Colonic mucosa (tissue), 4 donors: ENCODE measurements at regions not wholly inside any gene's neighbourhood (a gene's known extent, or its start where the extent isn't known, plus 50 kb on each side); places are given as distances from the start of the nearest gene placed in this dataset.

Experiments
- DNase-seq: peaks from one replicate; pipeline ENCODE4 v3.0.0-alpha.2; 2020
- H3K27ac ChIP-seq: fragments of 200-600 bp; one replicate; pipeline ENCODE4 v1.8.0; 2021
- H3K27me3 ChIP-seq: fragments of 200-600 bp; one replicate; pipeline ENCODE4 v1.8.0; 2021
- H3K36me3 ChIP-seq: fragments of 200-600 bp; one replicate; pipeline ENCODE4 v1.8.0; 2021
- H3K4me1 ChIP-seq: fragments of 200-600 bp; one replicate; pipeline ENCODE4 v1.8.0; 2021; ENCODE audit warnings: mild to moderate bottlenecking
- H3K4me3 ChIP-seq: fragments of 200-600 bp; one replicate; pipeline ENCODE4 v1.8.0; 2021
- H3K9ac ChIP-seq, 2 donors: one replicate each; pipeline ENCODE4 v1.7.0; 2013; ENCODE audit warnings: control low read depth in 2 of 2, low read depth in 2 of 2, low read length in 2 of 2
- H3K9me3 ChIP-seq: fragments of 200-600 bp; one replicate; pipeline ENCODE4 v1.8.0; 2021
- intact Hi-C: fragments of 100-400 bp; cut with DNase I; formaldehyde crosslinking; loops from one replicate; pipeline ENCODE4 v1.14.1; 2022
- TF ChIP-seq, protein P1 (sequence below): fragments of 200-600 bp; IDR thresholded peaks from one replicate; pipeline ENCODE4 v1.8.0; 2022; ENCODE audit warnings: antibody characterized with exemption, mild to moderate bottlenecking
- donor health status: healthy.
- donor health status: DM: no; HTN: no; CAD: no.
- donor health status: DM: no; HTN: no; CAD: no.

DNA sequence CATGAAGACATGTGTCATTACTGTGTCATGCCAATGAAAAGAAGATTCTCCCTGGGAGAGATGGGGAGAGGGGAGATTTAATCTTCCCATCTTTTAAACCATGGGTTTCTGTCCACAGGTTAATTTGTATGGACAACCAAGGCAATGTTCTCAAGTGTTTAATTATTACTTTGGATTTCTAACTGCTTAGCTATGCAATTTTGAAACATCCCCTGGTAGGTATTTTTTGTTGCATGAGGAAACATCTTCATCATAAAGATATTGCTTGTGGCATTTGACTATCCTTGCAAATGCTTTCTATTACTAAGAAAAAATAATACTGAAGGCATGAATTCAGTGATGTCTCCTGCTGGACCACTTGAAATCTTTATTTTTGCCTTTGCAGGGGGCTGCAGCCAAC, 326.6 kb upstream of the TPM1 start:
- peaks cover 15% of the 10 kb centered on the region for H3K36me3 ChIP-seq
- no peaks in the 10 kb centered on the region for H3K27me3 ChIP-seq
- no peaks in the 10 kb centered on the region for H3K4me1 ChIP-seq
- H3K9ac ChIP-seq = no peak overlapping the region
- no peaks in the 10 kb centered on the region for H3K9me3 ChIP-seq
- TF ChIP-seq, protein P1, sequence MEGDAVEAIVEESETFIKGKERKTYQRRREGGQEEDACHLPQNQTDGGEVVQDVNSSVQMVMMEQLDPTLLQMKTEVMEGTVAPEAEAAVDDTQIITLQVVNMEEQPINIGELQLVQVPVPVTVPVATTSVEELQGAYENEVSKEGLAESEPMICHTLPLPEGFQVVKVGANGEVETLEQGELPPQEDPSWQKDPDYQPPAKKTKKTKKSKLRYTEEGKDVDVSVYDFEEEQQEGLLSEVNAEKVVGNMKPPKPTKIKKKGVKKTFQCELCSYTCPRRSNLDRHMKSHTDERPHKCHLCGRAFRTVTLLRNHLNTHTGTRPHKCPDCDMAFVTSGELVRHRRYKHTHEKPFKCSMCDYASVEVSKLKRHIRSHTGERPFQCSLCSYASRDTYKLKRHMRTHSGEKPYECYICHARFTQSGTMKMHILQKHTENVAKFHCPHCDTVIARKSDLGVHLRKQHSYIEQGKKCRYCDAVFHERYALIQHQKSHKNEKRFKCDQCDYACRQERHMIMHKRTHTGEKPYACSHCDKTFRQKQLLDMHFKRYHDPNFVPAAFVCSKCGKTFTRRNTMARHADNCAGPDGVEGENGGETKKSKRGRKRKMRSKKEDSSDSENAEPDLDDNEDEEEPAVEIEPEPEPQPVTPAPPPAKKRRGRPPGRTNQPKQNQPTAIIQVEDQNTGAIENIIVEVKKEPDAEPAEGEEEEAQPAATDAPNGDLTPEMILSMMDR = no peak
- intact Hi-C loops = no loop called here
- H3K27ac ChIP-seq = no peak overlapping the region
- no peak overlapping the region for H3K4me3 ChIP-seq
- no peak for DNase-seq

DNA sequence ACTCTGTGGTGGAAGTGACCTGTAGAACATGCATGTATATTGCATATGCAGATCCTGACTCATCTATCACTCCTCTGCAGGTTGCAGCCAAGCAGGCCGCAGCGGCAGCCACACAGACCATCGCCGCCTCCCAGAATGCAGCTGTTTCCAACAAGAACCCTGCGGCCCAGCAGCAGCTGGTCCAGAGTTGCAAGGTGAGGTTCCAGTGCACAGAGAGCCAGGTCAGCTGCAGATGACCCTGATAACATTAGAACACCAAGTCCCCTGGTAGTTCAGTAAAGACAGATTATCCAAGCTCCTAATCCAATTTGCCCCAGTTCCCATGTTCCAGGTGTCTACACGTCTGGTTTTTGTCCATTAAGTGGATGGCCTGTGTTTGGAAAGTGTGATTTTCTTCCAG, 325.1 kb upstream of the TPM1 start:
- Histone ChIP-seq H3K9me3 (no peaks in the 10 kb centered on the region), H3K36me3 (peaks cover 15% of the 10 kb centered on the region), H3K4me3 (no peak overlapping the region), H3K4me1 (no peaks in the 10 kb centered on the region), H3K27me3 (no peaks in the 10 kb centered on the region), H3K27ac (no peak overlapping the region), H3K9ac (no peak overlapping the region)
- TF ChIP-seq, protein P1 = no peak
- intact Hi-C loops = no loop called here
- no peak for DNase-seq

DNA sequence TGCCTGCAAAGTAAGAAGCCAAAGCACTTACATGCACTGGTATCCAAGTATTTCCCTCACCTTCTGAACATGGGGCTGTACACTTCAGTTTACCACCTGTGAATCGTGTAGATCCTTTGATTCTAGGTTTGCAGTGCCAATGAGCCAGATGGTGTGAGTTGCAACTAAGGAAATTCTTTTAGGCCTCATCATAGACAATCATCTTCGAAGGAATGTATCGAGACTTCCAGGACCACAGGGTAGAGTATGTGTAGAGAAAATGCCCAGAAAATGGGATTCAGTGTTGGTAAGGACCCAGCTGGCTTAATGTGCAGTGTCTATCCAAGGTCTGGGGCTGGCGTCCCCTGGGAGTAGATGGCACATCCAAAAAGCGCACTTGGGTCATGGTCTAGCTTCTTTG, 323.2 kb upstream of the TPM1 start:
- Histone ChIP-seq H3K4me3 (no peak overlapping the region), H3K4me1 (no peaks in the 10 kb centered on the region), H3K36me3 (peaks cover 15% of the 10 kb centered on the region), H3K9ac (no peak overlapping the region), H3K9me3 (no peaks in the 10 kb centered on the region), H3K27ac (no peak overlapping the region), H3K27me3 (no peaks in the 10 kb centered on the region)
- TF ChIP-seq, protein P1 = no peak
- DNase-seq = no peak
- intact Hi-C loops = no loop called here

DNA sequence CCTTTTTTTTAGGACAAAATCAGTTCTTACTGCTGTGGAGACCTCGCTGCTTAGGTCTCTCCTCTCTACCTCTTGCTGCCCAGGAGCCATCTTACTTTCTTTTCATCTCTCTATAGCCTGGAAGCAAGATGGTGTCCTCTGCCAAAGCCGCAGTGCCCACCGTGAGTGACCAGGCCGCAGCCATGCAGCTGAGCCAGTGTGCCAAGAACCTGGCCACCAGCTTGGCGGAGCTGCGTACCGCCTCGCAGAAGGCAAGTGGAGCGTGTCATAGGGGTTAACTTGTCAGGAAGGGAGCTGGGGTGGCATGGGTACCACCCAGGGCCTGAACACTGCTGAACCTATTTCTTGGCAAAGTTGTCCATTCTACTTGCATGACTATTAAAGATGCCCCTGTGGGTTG, 320.3 kb upstream of the TPM1 start:
- Histone ChIP-seq H3K9me3 (no peaks in the 10 kb centered on the region), H3K4me1 (no peaks in the 10 kb centered on the region), H3K27me3 (no peaks in the 10 kb centered on the region), H3K27ac (no peak overlapping the region), H3K9ac (no peak overlapping the region), H3K4me3 (no peak overlapping the region), H3K36me3 (peaks cover 15% of the 10 kb centered on the region)
- intact Hi-C loops = no loop called here
- TF ChIP-seq, protein P1 = no peak
- DNase-seq = no peak

DNA sequence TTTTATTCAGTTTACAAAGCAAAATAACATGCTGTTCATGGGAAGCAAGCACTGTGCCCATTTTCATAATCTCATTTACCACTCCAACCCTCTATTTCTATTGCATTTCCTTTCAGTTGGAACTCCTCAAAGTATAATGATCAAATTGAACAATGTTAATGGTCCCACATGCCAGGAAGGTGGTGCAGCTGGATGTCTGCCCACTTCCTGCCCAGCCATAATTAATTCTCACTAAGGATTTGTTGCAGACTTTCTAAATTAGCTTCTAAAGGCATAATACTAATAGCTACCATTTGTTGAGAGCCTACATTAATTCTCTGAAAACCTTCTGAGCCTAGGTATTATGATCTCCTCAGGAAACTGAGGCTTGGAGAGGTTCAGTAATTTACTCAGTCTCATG, 316.1 kb upstream of the TPM1 start:
- H3K9me3 ChIP-seq = no peaks in the 10 kb centered on the region
- no peaks in the 10 kb centered on the region for H3K4me1 ChIP-seq
- H3K9ac ChIP-seq = no peak overlapping the region
- intact Hi-C loops = no loop called here
- no peaks in the 10 kb centered on the region for H3K27me3 ChIP-seq
- no peak overlapping the region for H3K27ac ChIP-seq
- H3K4me3 ChIP-seq = no peak overlapping the region
- H3K36me3 ChIP-seq = no peaks in the 10 kb centered on the region
- no peak for DNase-seq
- TF ChIP-seq, protein P1 = no peak

DNA sequence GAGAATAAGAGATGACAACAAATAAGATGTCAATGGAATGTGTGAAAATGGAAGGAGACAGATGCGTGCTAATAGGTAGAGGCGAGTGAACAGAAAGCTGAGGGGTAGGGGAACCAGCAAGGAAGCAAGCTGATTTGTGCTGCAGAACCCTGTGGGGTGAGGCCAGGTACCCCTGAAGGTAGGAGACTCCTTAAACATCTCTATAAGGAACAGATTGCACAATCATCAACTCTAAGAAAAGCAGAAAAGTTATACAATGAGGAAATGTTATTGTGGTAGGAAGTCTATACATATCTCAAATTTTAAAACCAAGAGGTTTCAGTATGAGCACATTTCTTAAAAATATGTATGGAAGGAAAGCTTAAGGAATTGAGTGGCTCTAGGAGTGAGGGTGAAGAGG, 315.0 kb upstream of the TPM1 start:
- TF ChIP-seq, protein P1 = no peak
- Histone ChIP-seq H3K4me1 (no peaks in the 10 kb centered on the region), H3K27ac (no peak overlapping the region), H3K9ac (no peak overlapping the region), H3K4me3 (no peak overlapping the region), H3K36me3 (no peaks in the 10 kb centered on the region), H3K9me3 (no peaks in the 10 kb centered on the region), H3K27me3 (no peaks in the 10 kb centered on the region)
- no peak for DNase-seq
- intact Hi-C loops = no loop called here
